Suprapubic skin (tissue), 3 donors: ENCODE measurements at regions not wholly inside any gene's neighbourhood (a gene's known extent, or its start where the extent isn't known, plus 50 kb on each side); places are given as distances from the start of the nearest gene placed in this dataset.

ENCODE experiments used
- POLR2A ChIP-seq, 2 donors: fragments of 450-650 bp; IDR thresholded peaks; one replicate each; pipeline ENCODE4 v1.6.1; 2017; ENCODE audit warnings: antibody characterized with exemption in 2 of 2, mild to moderate bottlenecking in 2 of 2, moderate library complexity in 2 of 2
- TF ChIP-seq, protein P1 (sequence below), 2 donors: fragments of 200-600 bp in 1 of 2; fragments of 450-650 bp in 1 of 2; sonication (generic) in 1 of 2; IDR thresholded peaks; one replicate each; pipeline ENCODE4 v1.5.1; 2016 to 2019; ENCODE audit warnings: antibody characterized with exemption in 2 of 2, mild to moderate bottlenecking in 1 of 2, moderate library complexity in 1 of 2

DNA sequence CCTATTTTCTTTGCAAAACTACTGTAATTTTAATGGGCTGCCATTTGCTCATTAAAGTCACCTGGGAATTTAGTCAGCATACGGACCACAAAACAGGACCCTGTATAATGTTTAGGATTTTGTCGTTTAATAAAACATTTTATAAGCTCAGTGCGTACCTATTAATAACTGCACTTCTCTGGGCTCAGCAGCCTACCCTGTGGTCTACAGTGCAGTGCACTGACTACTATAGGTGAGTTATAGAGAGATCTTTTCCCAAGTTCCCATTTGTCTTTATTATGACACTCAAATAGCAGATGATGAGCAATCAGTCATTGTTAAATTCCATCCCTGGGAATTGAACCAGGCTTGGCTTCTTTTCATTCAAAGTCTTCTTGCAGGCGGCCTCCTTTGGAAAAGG, 433.4 kb upstream of the NFE2L3 start:
- TF ChIP-seq POLR2A (IDR thresholded peaks at IDR 0.05) = no peak
- TF ChIP-seq, protein P1, sequence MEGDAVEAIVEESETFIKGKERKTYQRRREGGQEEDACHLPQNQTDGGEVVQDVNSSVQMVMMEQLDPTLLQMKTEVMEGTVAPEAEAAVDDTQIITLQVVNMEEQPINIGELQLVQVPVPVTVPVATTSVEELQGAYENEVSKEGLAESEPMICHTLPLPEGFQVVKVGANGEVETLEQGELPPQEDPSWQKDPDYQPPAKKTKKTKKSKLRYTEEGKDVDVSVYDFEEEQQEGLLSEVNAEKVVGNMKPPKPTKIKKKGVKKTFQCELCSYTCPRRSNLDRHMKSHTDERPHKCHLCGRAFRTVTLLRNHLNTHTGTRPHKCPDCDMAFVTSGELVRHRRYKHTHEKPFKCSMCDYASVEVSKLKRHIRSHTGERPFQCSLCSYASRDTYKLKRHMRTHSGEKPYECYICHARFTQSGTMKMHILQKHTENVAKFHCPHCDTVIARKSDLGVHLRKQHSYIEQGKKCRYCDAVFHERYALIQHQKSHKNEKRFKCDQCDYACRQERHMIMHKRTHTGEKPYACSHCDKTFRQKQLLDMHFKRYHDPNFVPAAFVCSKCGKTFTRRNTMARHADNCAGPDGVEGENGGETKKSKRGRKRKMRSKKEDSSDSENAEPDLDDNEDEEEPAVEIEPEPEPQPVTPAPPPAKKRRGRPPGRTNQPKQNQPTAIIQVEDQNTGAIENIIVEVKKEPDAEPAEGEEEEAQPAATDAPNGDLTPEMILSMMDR (IDR thresholded peaks at IDR 0.05) = no peak
